Stimulated activated CD4-positive, alpha-beta T cell treated with anti-CD3 and anti-CD28 coated beads, TNF-alpha, amount 100 ng/mL, for 4 hours (primary cell): ENCODE measurements at regions not wholly inside any gene's neighbourhood (a gene's known extent, or its start where the extent isn't known, plus 50 kb on each side); places are given as distances from the start of the nearest gene placed in this dataset.

ENCODE experiments used
- DNase-seq, 3 experiments: peaks; one replicate each; pipeline ENCODE4 v3.0.0-alpha.2; 2020; ENCODE audit warnings: low read depth in 3 of 3

GRCh38 chr11:86726770-86727504 lies 54.5 kb upstream of the ME3 start:
- no peak for DNase-seq

GRCh38 chr11:86726118-86726753 lies 53.8 kb upstream of the ME3 start:
- DNase-seq = no peak

- no peak for DNase-seq
Observed at GRCh38 chr11:86724137-86724536, 51.7 kb upstream of the ME3 start.

- DNase-seq = no peak
Observed at GRCh38 chr11:86723281-86723680, 50.9 kb upstream of the ME3 start.

GRCh38 chr11:86722748-86723147 lies 50.3 kb upstream of the ME3 start:
- no peak for DNase-seq
